ENCODE measurements at regions not wholly inside any gene's neighbourhood (a gene's known extent, or its start where the extent isn't known, plus 50 kb on each side); places are given as distances from the start of the nearest gene placed in this dataset.

- no peak for TF ChIP-seq CTCF (IDR thresholded peaks at IDR 0.05)
- no peak for TF ChIP-seq EZH2phosphoT487 (IDR thresholded peaks at IDR 0.05)
- no peak for TF ChIP-seq EZH2 (IDR thresholded peaks at IDR 0.05)
These were observed 127.3 kb upstream of the NUDT7 start for GRCh38 chr16:77594799-77595596.

Data from neural progenitor cell (in vitro differentiated cells).